ENCODE measurements at regions not wholly inside any gene's neighbourhood (a gene's known extent, or its start where the extent isn't known, plus 50 kb on each side); places are given as distances from the start of the nearest gene placed in this dataset.

- TF ChIP-seq POLR2AphosphoS5 (IDR thresholded peaks at IDR 0.05) = no peak
- TF ChIP-seq, protein P1, sequence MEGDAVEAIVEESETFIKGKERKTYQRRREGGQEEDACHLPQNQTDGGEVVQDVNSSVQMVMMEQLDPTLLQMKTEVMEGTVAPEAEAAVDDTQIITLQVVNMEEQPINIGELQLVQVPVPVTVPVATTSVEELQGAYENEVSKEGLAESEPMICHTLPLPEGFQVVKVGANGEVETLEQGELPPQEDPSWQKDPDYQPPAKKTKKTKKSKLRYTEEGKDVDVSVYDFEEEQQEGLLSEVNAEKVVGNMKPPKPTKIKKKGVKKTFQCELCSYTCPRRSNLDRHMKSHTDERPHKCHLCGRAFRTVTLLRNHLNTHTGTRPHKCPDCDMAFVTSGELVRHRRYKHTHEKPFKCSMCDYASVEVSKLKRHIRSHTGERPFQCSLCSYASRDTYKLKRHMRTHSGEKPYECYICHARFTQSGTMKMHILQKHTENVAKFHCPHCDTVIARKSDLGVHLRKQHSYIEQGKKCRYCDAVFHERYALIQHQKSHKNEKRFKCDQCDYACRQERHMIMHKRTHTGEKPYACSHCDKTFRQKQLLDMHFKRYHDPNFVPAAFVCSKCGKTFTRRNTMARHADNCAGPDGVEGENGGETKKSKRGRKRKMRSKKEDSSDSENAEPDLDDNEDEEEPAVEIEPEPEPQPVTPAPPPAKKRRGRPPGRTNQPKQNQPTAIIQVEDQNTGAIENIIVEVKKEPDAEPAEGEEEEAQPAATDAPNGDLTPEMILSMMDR (IDR thresholded peaks at IDR 0.05) = no peak
These were observed 362.3 kb upstream of the ZFP42 start for GRCh38 chr4:187633245-187633644.

Measured in transverse colon (tissue), 4 donors.